SK-N-SH treated with all-trans-retinoic acid at 6 μM for 48 hours (cell line): ENCODE measurements at regions not wholly inside any gene's neighbourhood (a gene's known extent, or its start where the extent isn't known, plus 50 kb on each side); places are given as distances from the start of the nearest gene placed in this dataset.

ENCODE experiments used
- ATAC-seq: fragments of 200-7000 bp; cut with Tn5 transposase; 3 replicates; pipeline ENCODE4 v1.9.1; 2020; ENCODE audit warnings: mild to moderate bottlenecking, moderate library complexity
- ARNTL ChIP-seq: fragments of 450-650 bp; formaldehyde crosslinking; IDR thresholded peaks from 2 replicates; pipeline ENCODE4 v1.5.0; 2020; ENCODE audit warnings: low read depth, mild to moderate bottlenecking, moderate library complexity, borderline replicate concordance
- BACH2 ChIP-seq: fragments of 250-450 bp; sonication (Bioruptor Pico); IDR thresholded peaks from 2 replicates; pipeline ENCODE4 v1.9.0; 2021; ENCODE audit warnings: mild to moderate bottlenecking, borderline replicate concordance
- CSDC2 ChIP-seq: fragments of 250-450 bp; sonication (Bioruptor Pico); IDR thresholded peaks from 2 replicates; pipeline ENCODE4 v1.5.0; 2020; ENCODE audit warnings: mild to moderate bottlenecking, moderate library complexity
- ESRRG ChIP-seq: fragments of 250-450 bp; sonication (Bioruptor Pico); IDR thresholded peaks from 2 replicates; pipeline ENCODE4 v1.6.1; 2021; ENCODE audit warnings: mild to moderate bottlenecking
- GLIS3 ChIP-seq: fragments of 250-450 bp; sonication (Bioruptor Pico); IDR thresholded peaks from 2 replicates; pipeline ENCODE4 v1.5.0; 2020; ENCODE audit warnings: mild to moderate bottlenecking, moderate library complexity
- ISL1 ChIP-seq: fragments of 250-450 bp; sonication (Bioruptor Pico); IDR thresholded peaks from 2 replicates; pipeline ENCODE4 v2.1.2; 2022; ENCODE audit warnings: mild to moderate bottlenecking, moderate library complexity
- OSR1 ChIP-seq: fragments of 250-450 bp; sonication (Bioruptor Pico); IDR thresholded peaks from 2 replicates; pipeline ENCODE4 v1.8.0; 2022; ENCODE audit warnings: moderate library complexity, mild to moderate bottlenecking, inconsistent platforms
- PATZ1 ChIP-seq: fragments of 250-450 bp; sonication (Bioruptor Pico); IDR thresholded peaks from 2 replicates; pipeline ENCODE4 v1.8.0; 2020; ENCODE audit warnings: mild to moderate bottlenecking, moderate library complexity, borderline replicate concordance
- PPARA ChIP-seq: fragments of 250-450 bp; sonication (Bioruptor Pico); IDR thresholded peaks from 2 replicates; pipeline ENCODE4 v1.5.0; 2020; ENCODE audit warnings: mild to moderate bottlenecking, borderline replicate concordance
- RARB ChIP-seq: fragments of 250-450 bp; sonication (Bioruptor Pico); IDR thresholded peaks from 2 replicates; pipeline ENCODE4 v1.8.0; 2021; ENCODE audit warnings: mild to moderate bottlenecking, moderate library complexity
- SNAI2 ChIP-seq: fragments of 250-450 bp; sonication (Bioruptor Pico); IDR thresholded peaks from 2 replicates; pipeline ENCODE4 v1.5.0; 2020; ENCODE audit warnings: mild to moderate bottlenecking, moderate library complexity
- TCF4 ChIP-seq: fragments of 250-450 bp; sonication (Bioruptor Pico); IDR thresholded peaks from 2 replicates; pipeline ENCODE4 v1.8.0; 2021; ENCODE audit warnings: mild to moderate bottlenecking, moderate library complexity, borderline replicate concordance
- TOX ChIP-seq: fragments of 250-450 bp; sonication (Bioruptor Pico); IDR thresholded peaks from 2 replicates; pipeline ENCODE4 v1.8.0; 2021; ENCODE audit warnings: mild to moderate bottlenecking, moderate library complexity, borderline replicate concordance
- ZC3H10 ChIP-seq: fragments of 250-450 bp; sonication (Bioruptor Pico); IDR thresholded peaks from 2 replicates; pipeline ENCODE4 v1.5.1; 2021; ENCODE audit warnings: mild to moderate bottlenecking, moderate library complexity
- ZFP3 ChIP-seq: fragments of 250-450 bp; sonication (Bioruptor Pico); IDR thresholded peaks from 2 replicates; pipeline ENCODE4 v1.5.0; 2020; ENCODE audit warnings: mild to moderate bottlenecking, moderate library complexity
- ZFP30 ChIP-seq: fragments of 450-650 bp; formaldehyde crosslinking; IDR thresholded peaks from 2 replicates; pipeline ENCODE4 v1.5.0; 2022; ENCODE audit warnings: mild to moderate bottlenecking, moderate library complexity
- ZNF565 ChIP-seq: fragments of 450-650 bp; formaldehyde crosslinking; conservative IDR thresholded peaks from 2 replicates; pipeline ENCODE4 v1.5.0; 2020; ENCODE audit warnings: low read depth, mild to moderate bottlenecking, moderate library complexity
- ZNF70 ChIP-seq: fragments of 450-650 bp; formaldehyde crosslinking; IDR thresholded peaks from 2 replicates; pipeline ENCODE4 v1.5.0; 2020; ENCODE audit warnings: mild to moderate bottlenecking, moderate library complexity
- ZNF8 ChIP-seq: fragments of 450-650 bp; formaldehyde crosslinking; IDR thresholded peaks from 2 replicates; pipeline ENCODE4 v1.5.0; 2020; ENCODE audit warnings: mild to moderate bottlenecking, moderate library complexity
- TF ChIP-seq, protein P1 (sequence below): fragments of 250-450 bp; sonication (Bioruptor Pico); IDR thresholded peaks from 2 replicates; pipeline ENCODE4 v1.5.1; 2020; ENCODE audit warnings: low read depth, mild to moderate bottlenecking, moderate library complexity
- TF ChIP-seq, protein P2 (sequence below): fragments of 250-450 bp; sonication (Bioruptor Pico); IDR thresholded peaks from 2 replicates; pipeline ENCODE4 v1.5.0; 2020; ENCODE audit warnings: mild to moderate bottlenecking, moderate library complexity
- TF ChIP-seq, protein P3 (sequence below): fragments of 250-450 bp; sonication (Bioruptor Pico); IDR thresholded peaks from 2 replicates; pipeline ENCODE4 v1.8.0; 2021; ENCODE audit warnings: low read depth, mild to moderate bottlenecking, moderate library complexity, borderline replicate concordance

GRCh38 chr13:105159841-105160240, 1375.6 kb downstream of the EFNB2 start:
- TF ChIP-seq, protein P1, sequence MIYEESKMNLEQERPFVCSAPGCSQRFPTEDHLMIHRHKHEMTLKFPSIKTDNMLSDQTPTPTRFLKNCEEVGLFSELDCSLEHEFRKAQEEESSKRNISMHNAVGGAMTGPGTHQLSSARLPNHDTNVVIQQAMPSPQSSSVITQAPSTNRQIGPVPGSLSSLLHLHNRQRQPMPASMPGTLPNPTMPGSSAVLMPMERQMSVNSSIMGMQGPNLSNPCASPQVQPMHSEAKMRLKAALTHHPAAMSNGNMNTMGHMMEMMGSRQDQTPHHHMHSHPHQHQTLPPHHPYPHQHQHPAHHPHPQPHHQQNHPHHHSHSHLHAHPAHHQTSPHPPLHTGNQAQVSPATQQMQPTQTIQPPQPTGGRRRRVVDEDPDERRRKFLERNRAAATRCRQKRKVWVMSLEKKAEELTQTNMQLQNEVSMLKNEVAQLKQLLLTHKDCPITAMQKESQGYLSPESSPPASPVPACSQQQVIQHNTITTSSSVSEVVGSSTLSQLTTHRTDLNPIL (CRISPR knock-in tag): no peak
- TF ChIP-seq ZFP3 (CRISPR knock-in tag) (no peak), PPARA (CRISPR knock-in tag) (no peak), TCF4 (no peak), ZNF565 (CRISPR knock-in tag) (no peak), SNAI2 (CRISPR knock-in tag) (no peak), ISL1 (CRISPR knock-in tag) (no peak), ZNF70 (CRISPR knock-in tag) (no peak), GLIS3 (CRISPR knock-in tag) (no peak), RARB (CRISPR knock-in tag) (no peak), ZC3H10 (CRISPR knock-in tag) (no peak), OSR1 (no peak), TOX (CRISPR knock-in tag) (no peak)
- TF ChIP-seq, protein P2, sequence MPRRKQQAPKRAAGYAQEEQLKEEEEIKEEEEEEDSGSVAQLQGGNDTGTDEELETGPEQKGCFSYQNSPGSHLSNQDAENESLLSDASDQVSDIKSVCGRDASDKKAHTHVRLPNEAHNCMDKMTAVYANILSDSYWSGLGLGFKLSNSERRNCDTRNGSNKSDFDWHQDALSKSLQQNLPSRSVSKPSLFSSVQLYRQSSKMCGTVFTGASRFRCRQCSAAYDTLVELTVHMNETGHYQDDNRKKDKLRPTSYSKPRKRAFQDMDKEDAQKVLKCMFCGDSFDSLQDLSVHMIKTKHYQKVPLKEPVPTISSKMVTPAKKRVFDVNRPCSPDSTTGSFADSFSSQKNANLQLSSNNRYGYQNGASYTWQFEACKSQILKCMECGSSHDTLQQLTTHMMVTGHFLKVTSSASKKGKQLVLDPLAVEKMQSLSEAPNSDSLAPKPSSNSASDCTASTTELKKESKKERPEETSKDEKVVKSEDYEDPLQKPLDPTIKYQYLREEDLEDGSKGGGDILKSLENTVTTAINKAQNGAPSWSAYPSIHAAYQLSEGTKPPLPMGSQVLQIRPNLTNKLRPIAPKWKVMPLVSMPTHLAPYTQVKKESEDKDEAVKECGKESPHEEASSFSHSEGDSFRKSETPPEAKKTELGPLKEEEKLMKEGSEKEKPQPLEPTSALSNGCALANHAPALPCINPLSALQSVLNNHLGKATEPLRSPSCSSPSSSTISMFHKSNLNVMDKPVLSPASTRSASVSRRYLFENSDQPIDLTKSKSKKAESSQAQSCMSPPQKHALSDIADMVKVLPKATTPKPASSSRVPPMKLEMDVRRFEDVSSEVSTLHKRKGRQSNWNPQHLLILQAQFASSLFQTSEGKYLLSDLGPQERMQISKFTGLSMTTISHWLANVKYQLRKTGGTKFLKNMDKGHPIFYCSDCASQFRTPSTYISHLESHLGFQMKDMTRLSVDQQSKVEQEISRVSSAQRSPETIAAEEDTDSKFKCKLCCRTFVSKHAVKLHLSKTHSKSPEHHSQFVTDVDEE (CRISPR knock-in tag): no peak
- ATAC-seq: no peak

GRCh38 chr13:105153611-105154010, 1381.9 kb downstream of the EFNB2 start:
- no peak for ATAC-seq
- TF ChIP-seq ESRRG (no peak), ZFP30 (CRISPR knock-in tag) (no peak), ZNF8 (CRISPR knock-in tag) (no peak), SNAI2 (CRISPR knock-in tag) (no peak), ZNF565 (CRISPR knock-in tag) (no peak), PATZ1 (CRISPR knock-in tag) (no peak), ARNTL (CRISPR knock-in tag) (no peak), RARB (CRISPR knock-in tag) (no peak), OSR1 (no peak), BACH2 (no peak), TCF4 (no peak), ZFP3 (CRISPR knock-in tag) (no peak), GLIS3 (CRISPR knock-in tag) (no peak), TOX (CRISPR knock-in tag) (no peak), ZNF70 (CRISPR knock-in tag) (no peak), CSDC2 (CRISPR knock-in tag) (no peak), PPARA (CRISPR knock-in tag) (no peak)
- TF ChIP-seq, protein P3, sequence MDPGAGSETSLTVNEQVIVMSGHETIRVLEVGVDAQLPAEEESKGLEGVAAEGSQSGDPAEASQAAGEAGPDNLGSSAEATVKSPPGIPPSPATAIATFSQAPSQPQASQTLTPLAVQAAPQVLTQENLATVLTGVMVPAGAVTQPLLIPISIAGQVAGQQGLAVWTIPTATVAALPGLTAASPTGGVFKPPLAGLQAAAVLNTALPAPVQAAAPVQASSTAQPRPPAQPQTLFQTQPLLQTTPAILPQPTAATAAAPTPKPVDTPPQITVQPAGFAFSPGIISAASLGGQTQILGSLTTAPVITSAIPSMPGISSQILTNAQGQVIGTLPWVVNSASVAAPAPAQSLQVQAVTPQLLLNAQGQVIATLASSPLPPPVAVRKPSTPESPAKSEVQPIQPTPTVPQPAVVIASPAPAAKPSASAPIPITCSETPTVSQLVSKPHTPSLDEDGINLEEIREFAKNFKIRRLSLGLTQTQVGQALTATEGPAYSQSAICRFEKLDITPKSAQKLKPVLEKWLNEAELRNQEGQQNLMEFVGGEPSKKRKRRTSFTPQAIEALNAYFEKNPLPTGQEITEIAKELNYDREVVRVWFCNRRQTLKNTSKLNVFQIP: no peak
- TF ChIP-seq, protein P1 (CRISPR knock-in tag): no peak
- TF ChIP-seq, protein P2 (CRISPR knock-in tag): no peak
